ENCODE measurements at regions not wholly inside any gene's neighbourhood (a gene's known extent, or its start where the extent isn't known, plus 50 kb on each side); places are given as distances from the start of the nearest gene placed in this dataset.

- TF ChIP-seq CTCF (IDR thresholded peaks at IDR 0.05; ENCODE audit: insufficient read depth, low read length, severe bottlenecking): no peak
- H3K4me3 ChIP-seq (ENCODE audit: low read depth, low read length): no peak overlapping the region
- DNase-seq (ENCODE audit: low read depth): no peak
- no peak for FAIRE-seq
- no peaks in the 10 kb centered on the region for H3K27me3 ChIP-seq (ENCODE audit: control insufficient read depth, insufficient read depth, low read length)
- H3K36me3 ChIP-seq (ENCODE audit: control insufficient read depth, insufficient read depth, low read length): no peaks in the 10 kb centered on the region
These were observed 319.6 kb upstream of the CDH11 start for GRCh38 chr16:65441501-65441900.

- TF ChIP-seq CTCF (IDR thresholded peaks at IDR 0.05; ENCODE audit: insufficient read depth, low read length, severe bottlenecking): no peak
- peaks cover 1% of the 10 kb centered on the region for H3K27me3 ChIP-seq (ENCODE audit: control insufficient read depth, insufficient read depth, low read length)
- H3K36me3 ChIP-seq (ENCODE audit: control insufficient read depth, insufficient read depth, low read length): no peaks in the 10 kb centered on the region
- DNase-seq (ENCODE audit: low read depth) (no peak), FAIRE-seq (no peak)
- H3K4me3 ChIP-seq (ENCODE audit: low read depth, low read length): no peak overlapping the region
These were observed 307.8 kb upstream of the CDH11 start for GRCh38 chr16:65429504-65430181.

- H3K27me3 ChIP-seq (ENCODE audit: control insufficient read depth, insufficient read depth, low read length): peaks cover 1% of the 10 kb centered on the region
- FAIRE-seq (no peak), DNase-seq (ENCODE audit: low read depth) (no peak)
- TF ChIP-seq CTCF (IDR thresholded peaks at IDR 0.05; ENCODE audit: insufficient read depth, low read length, severe bottlenecking): no peak
- no peak overlapping the region for H3K4me3 ChIP-seq (ENCODE audit: low read depth, low read length)
- no peaks in the 10 kb centered on the region for H3K36me3 ChIP-seq (ENCODE audit: control insufficient read depth, insufficient read depth, low read length)
These were observed 304.6 kb upstream of the CDH11 start for GRCh38 chr16:65426484-65426883.

- H3K27me3 ChIP-seq (ENCODE audit: control insufficient read depth, insufficient read depth, low read length): no peaks in the 10 kb centered on the region
- no peaks in the 10 kb centered on the region for H3K36me3 ChIP-seq (ENCODE audit: control insufficient read depth, insufficient read depth, low read length)
- no peak for TF ChIP-seq CTCF (IDR thresholded peaks at IDR 0.05; ENCODE audit: insufficient read depth, low read length, severe bottlenecking)
- no peak for DNase-seq (ENCODE audit: low read depth)
- no peak for FAIRE-seq
- no peak overlapping the region for H3K4me3 ChIP-seq (ENCODE audit: low read depth, low read length)
These were observed 301.1 kb upstream of the CDH11 start for GRCh38 chr16:65422934-65423333.

GRCh38 chr16:65421596-65421995 lies 299.7 kb upstream of the CDH11 start:
- DNase-seq (ENCODE audit: low read depth) (no peak), FAIRE-seq (no peak)
- TF ChIP-seq CTCF (IDR thresholded peaks at IDR 0.05; ENCODE audit: insufficient read depth, low read length, severe bottlenecking): no peak
- no peaks in the 10 kb centered on the region for H3K27me3 ChIP-seq (ENCODE audit: control insufficient read depth, insufficient read depth, low read length)
- no peaks in the 10 kb centered on the region for H3K36me3 ChIP-seq (ENCODE audit: control insufficient read depth, insufficient read depth, low read length)
- no peak overlapping the region for H3K4me3 ChIP-seq (ENCODE audit: low read depth, low read length)

GRCh38 chr16:65418435-65418834 lies 296.6 kb upstream of the CDH11 start:
- Histone ChIP-seq H3K4me3 (ENCODE audit: low read depth, low read length) (no peak overlapping the region), H3K27me3 (ENCODE audit: control insufficient read depth, insufficient read depth, low read length) (no peaks in the 10 kb centered on the region), H3K36me3 (ENCODE audit: control insufficient read depth, insufficient read depth, low read length) (no peaks in the 10 kb centered on the region)
- no peak for FAIRE-seq
- DNase-seq (ENCODE audit: low read depth): no peak
- TF ChIP-seq CTCF (IDR thresholded peaks at IDR 0.05; ENCODE audit: insufficient read depth, low read length, severe bottlenecking): no peak

All from bronchial epithelial cell (primary cell).